Kidney epithelial cell (primary cell): ENCODE measurements at regions not wholly inside any gene's neighbourhood (a gene's known extent, or its start where the extent isn't known, plus 50 kb on each side); places are given as distances from the start of the nearest gene placed in this dataset.

Experiments
- DNase-seq: peaks from one replicate; pipeline ENCODE4 v3.0.0-alpha.2; 2010; ENCODE audit warnings: low read depth
- H3K27me3 ChIP-seq: 2 replicates; pipeline ENCODE4 v1.6.0; 2011; ENCODE audit warnings: low read length; ENCODE audit not compliant: control insufficient read depth, insufficient read depth
- H3K36me3 ChIP-seq: 2 replicates; pipeline ENCODE4 v1.5.1; 2011; ENCODE audit warnings: low read length; ENCODE audit not compliant: control insufficient read depth, insufficient read depth
- H3K4me3 ChIP-seq: 2 replicates; pipeline ENCODE4 v1.5.1; 2011; ENCODE audit warnings: low read depth, mild to moderate bottlenecking, control low read depth, low read length
- TF ChIP-seq, protein P1 (sequence below): IDR thresholded peaks from 2 replicates; pipeline ENCODE4 v1.5.1; 2011; ENCODE audit warnings: mild to moderate bottlenecking, moderate library complexity, low read length, control low read depth, inconsistent platforms; ENCODE audit not compliant: insufficient read depth, poor library complexity, severe bottlenecking

DNA sequence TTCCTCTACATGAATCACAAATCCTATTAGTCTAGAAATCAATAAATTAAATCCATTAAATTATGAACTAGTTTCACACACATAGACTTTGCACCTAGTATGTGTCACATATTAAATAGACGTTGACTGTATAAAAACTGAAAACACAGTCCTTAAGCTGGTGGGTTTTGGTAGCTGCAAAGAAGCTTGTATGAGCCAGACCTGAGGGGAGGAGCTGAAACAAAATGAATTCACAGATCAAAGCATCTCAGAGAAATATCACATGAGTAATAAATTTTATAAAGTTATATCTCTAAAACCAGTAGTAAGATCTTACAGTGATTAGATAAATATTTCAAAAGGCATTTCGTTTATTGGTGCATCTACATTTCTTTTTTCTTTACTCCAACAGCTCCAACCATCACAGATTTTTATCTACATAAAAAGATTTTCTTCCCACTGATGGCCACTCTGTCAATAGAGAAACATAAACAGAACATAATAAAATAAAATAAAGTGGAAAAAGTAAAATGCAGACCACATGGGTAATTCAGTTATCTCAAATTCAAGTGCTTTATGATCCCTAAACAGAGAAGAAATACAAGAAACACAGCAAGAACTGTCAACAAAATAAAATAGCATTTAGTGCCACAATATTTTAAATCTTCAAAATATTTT is 420.0 kb upstream of the CYRIA start:
- Histone ChIP-seq H3K27me3 (no peaks in the 10 kb centered on the region), H3K36me3 (no peaks in the 10 kb centered on the region), H3K4me3 (no peak overlapping the region)
- no peak for DNase-seq
- TF ChIP-seq, protein P1, sequence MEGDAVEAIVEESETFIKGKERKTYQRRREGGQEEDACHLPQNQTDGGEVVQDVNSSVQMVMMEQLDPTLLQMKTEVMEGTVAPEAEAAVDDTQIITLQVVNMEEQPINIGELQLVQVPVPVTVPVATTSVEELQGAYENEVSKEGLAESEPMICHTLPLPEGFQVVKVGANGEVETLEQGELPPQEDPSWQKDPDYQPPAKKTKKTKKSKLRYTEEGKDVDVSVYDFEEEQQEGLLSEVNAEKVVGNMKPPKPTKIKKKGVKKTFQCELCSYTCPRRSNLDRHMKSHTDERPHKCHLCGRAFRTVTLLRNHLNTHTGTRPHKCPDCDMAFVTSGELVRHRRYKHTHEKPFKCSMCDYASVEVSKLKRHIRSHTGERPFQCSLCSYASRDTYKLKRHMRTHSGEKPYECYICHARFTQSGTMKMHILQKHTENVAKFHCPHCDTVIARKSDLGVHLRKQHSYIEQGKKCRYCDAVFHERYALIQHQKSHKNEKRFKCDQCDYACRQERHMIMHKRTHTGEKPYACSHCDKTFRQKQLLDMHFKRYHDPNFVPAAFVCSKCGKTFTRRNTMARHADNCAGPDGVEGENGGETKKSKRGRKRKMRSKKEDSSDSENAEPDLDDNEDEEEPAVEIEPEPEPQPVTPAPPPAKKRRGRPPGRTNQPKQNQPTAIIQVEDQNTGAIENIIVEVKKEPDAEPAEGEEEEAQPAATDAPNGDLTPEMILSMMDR = no peak

DNA sequence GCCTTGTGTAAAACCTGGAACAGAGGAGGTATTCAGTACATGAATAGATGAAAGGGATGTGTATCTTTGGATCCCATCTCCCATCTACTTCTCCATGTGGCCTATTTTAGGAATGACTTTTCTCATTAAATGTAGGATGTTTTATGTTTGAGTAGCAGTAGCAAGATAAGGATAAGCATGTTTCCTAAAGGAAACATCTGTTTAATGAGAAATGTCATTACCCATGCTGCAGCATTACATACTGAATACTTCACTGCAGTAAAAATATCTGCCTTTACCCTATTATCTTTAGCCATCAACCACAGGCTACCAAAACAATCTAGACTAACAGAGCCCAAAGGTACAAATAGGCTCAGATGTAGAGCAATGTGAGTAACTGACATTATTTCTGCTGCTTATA is 419.2 kb upstream of the CYRIA start:
- Histone ChIP-seq H3K4me3 (no peak overlapping the region), H3K27me3 (no peaks in the 10 kb centered on the region), H3K36me3 (no peaks in the 10 kb centered on the region)
- DNase-seq = no peak
- TF ChIP-seq, protein P1 = no peak

DNA sequence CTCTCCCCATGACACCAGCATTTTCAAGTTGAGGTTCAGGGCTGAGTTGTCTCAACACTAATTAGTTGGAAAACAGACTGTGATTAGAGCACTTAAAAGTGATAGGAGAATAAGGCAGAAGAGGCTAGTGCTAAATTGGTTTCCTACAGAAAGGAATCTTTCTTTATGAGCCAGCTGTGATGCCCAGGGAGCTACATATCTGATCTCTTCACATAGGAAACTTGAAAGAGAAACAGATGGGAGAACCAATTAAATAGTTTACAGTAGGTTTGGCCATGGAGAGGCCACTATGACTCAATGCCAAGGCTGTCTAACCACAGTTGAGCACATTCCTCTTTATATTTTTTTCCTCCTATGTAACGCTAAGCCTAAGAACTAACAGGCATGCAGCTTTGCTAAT is 418.3 kb upstream of the CYRIA start:
- Histone ChIP-seq H3K27me3 (no peaks in the 10 kb centered on the region), H3K4me3 (no peak overlapping the region), H3K36me3 (no peaks in the 10 kb centered on the region)
- TF ChIP-seq, protein P1 = no peak
- DNase-seq = no peak

DNA sequence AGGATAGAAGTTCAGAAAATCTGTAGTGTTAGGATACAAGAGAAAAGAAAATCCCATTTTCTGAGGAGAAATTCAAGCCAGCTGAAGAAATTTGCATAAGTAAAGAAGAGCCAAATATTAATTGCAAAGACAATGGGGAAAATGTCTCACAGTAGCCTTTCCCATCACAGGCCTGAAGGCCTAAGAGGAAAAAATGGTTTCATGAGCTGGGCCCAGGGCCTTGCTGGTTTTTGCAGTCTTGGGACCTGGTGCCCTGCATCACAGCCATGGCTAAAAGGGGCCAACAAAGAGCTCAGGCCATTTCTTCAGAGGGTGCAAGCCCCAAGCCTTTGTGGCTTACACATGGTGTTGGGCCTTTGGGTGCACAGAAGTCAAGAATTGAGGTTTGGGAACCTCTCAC is 413.6 kb upstream of the CYRIA start:
- Histone ChIP-seq H3K4me3 (no peak overlapping the region), H3K36me3 (no peaks in the 10 kb centered on the region)
- no peak for DNase-seq

DNA sequence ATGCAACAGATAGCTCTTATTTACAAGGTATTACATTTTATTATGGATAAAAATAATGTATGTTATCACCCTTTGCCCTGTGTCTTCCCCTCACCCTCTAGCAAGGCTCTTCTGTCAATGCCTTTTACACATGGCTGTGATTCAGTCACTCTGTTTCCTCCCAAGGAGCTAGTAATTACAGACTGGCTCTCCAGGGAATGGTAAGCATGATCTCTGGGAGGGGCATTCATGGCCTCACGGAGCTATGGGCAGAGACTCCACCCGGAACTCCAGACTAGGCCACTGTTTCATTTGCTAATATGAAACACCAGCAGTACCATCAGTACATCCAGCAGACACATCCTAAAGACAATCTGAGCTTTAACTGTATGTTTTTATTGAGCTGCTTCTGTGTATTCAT is 410.9 kb upstream of the CYRIA start:
- H3K27me3 ChIP-seq = no peaks in the 10 kb centered on the region
- no peak for DNase-seq
- TF ChIP-seq, protein P1 = no peak
- H3K36me3 ChIP-seq = no peaks in the 10 kb centered on the region
- H3K4me3 ChIP-seq = no peak overlapping the region

More for the DNA sequence above, 413.6 kb upstream of the CYRIA start:
- no peaks in the 10 kb centered on the region for H3K27me3 ChIP-seq
- TF ChIP-seq, protein P1 = no peak

DNA sequence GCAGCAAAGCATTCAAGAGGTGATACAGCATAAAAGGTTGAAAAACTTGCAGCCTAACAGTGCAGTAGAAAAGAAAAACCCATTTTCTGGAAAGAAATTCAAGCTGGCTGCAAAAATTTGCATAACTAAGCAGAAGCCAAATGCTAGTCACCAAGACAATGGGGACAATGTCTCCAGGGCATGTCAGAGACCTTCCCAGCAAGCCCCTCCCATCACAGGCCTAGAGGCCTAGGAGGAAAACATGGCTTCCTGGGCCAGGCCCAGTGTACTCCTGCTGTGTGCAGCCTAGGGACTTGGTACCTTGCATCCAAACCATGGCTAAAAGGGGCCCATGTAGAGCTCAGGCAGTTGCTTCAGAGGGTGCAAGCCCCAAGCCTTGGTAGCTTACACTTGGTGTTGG is 405.1 kb upstream of the CYRIA start:
- DNase-seq = no peak
- Histone ChIP-seq H3K27me3 (no peaks in the 10 kb centered on the region), H3K36me3 (no peaks in the 10 kb centered on the region), H3K4me3 (no peak overlapping the region)
- TF ChIP-seq, protein P1 = no peak
